ENCODE measurements at regions not wholly inside any gene's neighbourhood (a gene's known extent, or its start where the extent isn't known, plus 50 kb on each side); places are given as distances from the start of the nearest gene placed in this dataset.

- no peak for TF ChIP-seq CTCF (CRISPR knock-in tag; IDR thresholded peaks at IDR 0.05)
- TF ChIP-seq STAG1 (CRISPR knock-in tag; IDR thresholded peaks at IDR 0.05), result no peak
- no peak for TF ChIP-seq ZNF761 (CRISPR knock-in tag; conservative IDR thresholded peaks at IDR 0.05)
- no peak for TF ChIP-seq SP2 (CRISPR knock-in tag; IDR thresholded peaks at IDR 0.05)
- TF ChIP-seq MLLT10 (CRISPR knock-in tag; IDR thresholded peaks at IDR 0.05), result no peak
- TF ChIP-seq POLR2A (IDR thresholded peaks at IDR 0.05; ENCODE audit: insufficient read depth in 1 of 2, low read depth in 2 of 2, low read length in 2 of 2), result no peak
- TF ChIP-seq CC2D1A (CRISPR knock-in tag; IDR thresholded peaks at IDR 0.05), result no peak
These were observed 307.8 kb upstream of the STT3B start for GRCh38 chr3:31224936-31225335.

Measured in HepG2 (cell line).